Activated CD8-positive, alpha-beta T cell treated with anti-CD3 and anti-CD28 coated beads, Interleukin-2, amount 10 ng/mL, durations not matched to agents 7 days and 5 days (primary cell): ENCODE measurements at regions not wholly inside any gene's neighbourhood (a gene's known extent, or its start where the extent isn't known, plus 50 kb on each side); places are given as distances from the start of the nearest gene placed in this dataset.

Experiments used
- ATAC-seq: fragments of 150-1000 bp; cut with Tn5 transposase; one replicate; pipeline ENCODE4 v1.10.0; 2021; ENCODE audit warnings: moderate library complexity
- CTCF ChIA-PET: fragments of 350-600 bp; sonication (Branson Sonifier 250); formaldehyde crosslinking; loops from one replicate; lab custom pipeline; 2021; ENCODE audit warnings: antibody characterized with exemption; lab: Charles Lee
- POLR2A ChIA-PET: fragments of 350-600 bp; sonication (Branson Sonifier 250); formaldehyde crosslinking; loops from one replicate; lab custom pipeline; 2021; ENCODE audit warnings: antibody characterized with exemption; lab: Charles Lee
- DNase-seq: peaks from one replicate; pipeline ENCODE4 v3.0.0-alpha.2; 2020
- H3K27ac Mint-ChIP-seq: one replicate; pipeline ENCODE4 v1.8.0; 2021; ENCODE audit warnings: mild to moderate bottlenecking, mixed read lengths
- H3K27me3 Mint-ChIP-seq: one replicate; pipeline ENCODE4 v1.8.0; 2021; ENCODE audit warnings: low read depth, mixed read lengths
- H3K36me3 Mint-ChIP-seq: one replicate; pipeline ENCODE4 v1.8.0; 2021; ENCODE audit warnings: low read depth, mixed read lengths
- H3K4me1 Mint-ChIP-seq: one replicate; pipeline ENCODE4 v1.8.0; 2021; ENCODE audit warnings: low read depth, mixed read lengths
- H3K4me3 Mint-ChIP-seq: one replicate; pipeline ENCODE4 v1.8.0; 2021; ENCODE audit warnings: mild to moderate bottlenecking, mixed read lengths
- H3K9me3 Mint-ChIP-seq: one replicate; pipeline ENCODE4 v1.8.0; 2022; ENCODE audit warnings: mixed read lengths; ENCODE audit not compliant: insufficient read depth

DNA sequence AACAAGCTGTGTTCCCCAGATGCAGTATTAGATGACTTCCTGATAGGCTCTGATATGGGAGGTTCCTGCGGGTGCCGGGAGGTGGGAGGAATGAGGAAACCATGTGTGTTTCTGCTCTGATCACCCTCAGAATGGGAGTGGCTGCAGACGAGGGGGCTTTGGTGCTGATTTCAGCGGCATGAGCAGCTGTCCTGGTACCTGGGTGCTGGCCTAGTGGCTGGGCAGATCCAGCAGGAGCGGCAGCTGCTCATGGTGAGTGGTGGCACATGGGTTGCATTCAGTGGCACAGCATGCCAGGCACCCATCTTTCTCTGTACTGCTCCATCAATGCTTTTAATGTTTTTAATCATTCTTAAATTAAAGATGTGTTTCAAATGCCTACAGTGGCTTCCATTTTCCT, 177.2 kb upstream of the NETO1 start:
- Mint-ChIP-seq H3K27me3 (no peaks in the 10 kb centered on the region), H3K27ac (no peak overlapping the region), H3K4me1 (no peaks in the 10 kb centered on the region), H3K9me3 (peaks cover 11% of the 10 kb centered on the region), H3K4me3 (no peak overlapping the region), H3K36me3 (no peaks in the 10 kb centered on the region)
- CTCF ChIA-PET: no interaction called here
- no peak for DNase-seq
- no peak for ATAC-seq
- POLR2A ChIA-PET: no interaction called here

DNA sequence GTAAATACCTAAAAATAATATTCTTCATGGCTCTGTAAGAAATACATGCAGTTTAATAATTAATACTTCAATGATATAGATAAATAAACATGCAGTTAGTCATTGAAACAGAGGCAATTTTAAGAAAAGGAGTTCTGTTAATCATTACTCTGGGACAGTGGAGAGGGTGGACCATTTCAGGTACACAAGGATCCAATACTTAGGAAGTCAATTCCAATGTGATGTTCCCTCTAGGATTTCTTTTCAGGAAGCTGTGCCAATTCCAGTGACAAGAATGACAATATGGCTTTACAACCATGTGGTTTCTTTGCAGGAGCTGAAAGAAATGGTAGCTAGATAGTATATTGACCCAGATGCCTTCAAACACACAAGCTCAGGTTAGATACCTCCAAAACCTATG, 175.8 kb upstream of the NETO1 start:
- CTCF ChIA-PET: no interaction called here
- Mint-ChIP-seq H3K27ac (no peak overlapping the region), H3K36me3 (no peaks in the 10 kb centered on the region), H3K4me3 (no peak overlapping the region), H3K9me3 (peaks cover 11% of the 10 kb centered on the region), H3K27me3 (no peaks in the 10 kb centered on the region), H3K4me1 (no peaks in the 10 kb centered on the region)
- DNase-seq: no peak
- POLR2A ChIA-PET: no interaction called here
- no peak for ATAC-seq

DNA sequence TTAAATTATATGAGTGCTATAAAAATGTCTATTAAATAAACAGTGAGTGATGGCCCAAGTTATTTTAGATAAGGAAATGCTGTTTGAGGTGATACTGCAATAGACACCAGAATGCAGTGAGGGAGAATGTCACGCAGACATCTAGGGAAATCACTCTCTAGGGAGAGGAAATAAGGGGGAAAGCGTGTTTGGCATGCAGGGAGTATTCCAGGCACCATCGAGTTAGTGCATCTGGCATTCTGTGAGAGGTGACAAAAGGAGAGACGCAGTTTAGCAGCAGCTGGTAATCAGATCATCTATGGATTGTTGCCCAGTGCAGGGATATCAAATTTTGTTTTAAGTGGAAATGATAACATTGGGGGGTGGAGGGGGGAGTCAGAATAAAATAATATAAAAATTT, 175.4 kb upstream of the NETO1 start:
- POLR2A ChIA-PET: no interaction called here
- no peaks in the 10 kb centered on the region for H3K36me3 Mint-ChIP-seq

DNA sequence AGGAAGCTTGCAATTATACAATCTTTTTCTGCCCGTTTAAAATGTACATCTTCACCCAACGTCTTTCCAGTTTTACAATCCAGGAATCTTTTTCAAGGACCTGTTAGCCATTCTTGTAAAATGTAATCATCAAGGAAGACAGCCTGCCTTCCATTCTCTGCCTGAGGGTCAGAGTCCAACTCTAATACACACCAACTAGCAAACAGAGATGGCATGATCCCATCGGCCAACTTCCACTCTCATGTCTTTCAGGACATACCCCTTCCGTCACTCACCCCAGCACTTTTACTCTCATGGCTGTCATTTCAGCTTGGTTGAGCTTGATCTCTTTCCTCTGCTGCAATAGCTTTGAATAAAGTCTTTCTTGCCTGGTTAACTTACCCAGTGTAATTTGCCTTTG, 172.5 kb upstream of the NETO1 start:
- H3K4me3 Mint-ChIP-seq: no peak overlapping the region
- CTCF ChIA-PET: no interaction called here
- H3K27ac Mint-ChIP-seq: no peak overlapping the region

More for the DNA sequence above, 175.4 kb upstream of the NETO1 start:
- Mint-ChIP-seq H3K27ac (no peak overlapping the region), H3K9me3 (peaks cover 11% of the 10 kb centered on the region), H3K4me1 (no peaks in the 10 kb centered on the region), H3K27me3 (no peaks in the 10 kb centered on the region), H3K4me3 (no peak overlapping the region)
- DNase-seq (no peak), ATAC-seq (no peak)
- CTCF ChIA-PET: no interaction called here

DNA sequence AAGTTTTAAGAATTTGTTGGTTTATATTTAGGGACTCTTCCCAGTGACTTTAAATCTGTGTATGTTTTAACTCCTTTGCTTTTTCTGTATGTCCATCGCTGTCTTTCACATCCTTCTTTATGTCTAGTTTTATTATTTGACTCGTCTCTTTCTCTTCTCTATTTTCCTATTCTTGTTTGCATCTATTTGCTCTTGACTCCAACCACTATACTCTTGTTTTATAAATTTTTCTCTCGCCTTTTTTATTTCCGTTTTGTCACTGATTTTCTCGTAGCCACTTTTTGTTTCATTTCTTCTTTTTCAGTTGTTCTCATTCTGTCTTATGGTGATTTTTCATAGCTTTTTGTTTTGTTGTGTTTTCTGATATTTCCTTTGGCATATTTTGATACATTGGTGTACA, 170.5 kb upstream of the NETO1 start:
- ChIA-PET CTCF (no interaction called here), POLR2A (no interaction called here)
- no peak for ATAC-seq
- Mint-ChIP-seq H3K4me3 (no peak overlapping the region), H3K4me1 (no peaks in the 10 kb centered on the region), H3K36me3 (no peaks in the 10 kb centered on the region), H3K9me3 (no peaks in the 10 kb centered on the region), H3K27me3 (no peaks in the 10 kb centered on the region), H3K27ac (no peak overlapping the region)
- DNase-seq: no peak

More for the DNA sequence above, 172.5 kb upstream of the NETO1 start:
- no peaks in the 10 kb centered on the region for H3K36me3 Mint-ChIP-seq
- ATAC-seq (no peak), DNase-seq (no peak)
- H3K9me3 Mint-ChIP-seq: peaks cover 3% of the 10 kb centered on the region
- no peaks in the 10 kb centered on the region for H3K27me3 Mint-ChIP-seq
- no peaks in the 10 kb centered on the region for H3K4me1 Mint-ChIP-seq
- POLR2A ChIA-PET: no interaction called here

DNA sequence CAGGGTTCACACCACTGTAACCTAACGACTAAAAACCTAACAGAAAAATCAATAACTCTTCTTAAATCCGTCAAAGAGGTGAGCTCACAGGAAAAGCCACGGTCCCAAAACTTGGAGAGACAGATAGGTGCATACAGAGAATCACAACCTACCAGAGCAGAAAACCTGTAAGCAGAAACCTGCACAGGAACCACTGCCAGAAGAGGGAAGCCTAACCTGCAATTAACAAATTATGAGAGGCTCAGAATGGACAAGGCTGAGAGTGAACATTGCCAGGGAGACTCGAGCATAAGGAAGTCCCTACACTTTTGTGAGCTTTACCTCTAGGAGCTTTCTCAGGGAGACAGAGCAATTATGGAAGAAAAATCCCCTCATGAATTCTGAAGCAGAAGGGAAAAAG, 156.2 kb upstream of the NETO1 start:
- Mint-ChIP-seq H3K27ac (no peak overlapping the region), H3K4me1 (no peaks in the 10 kb centered on the region), H3K4me3 (no peak overlapping the region), H3K27me3 (no peaks in the 10 kb centered on the region), H3K9me3 (peaks cover 13% of the 10 kb centered on the region), H3K36me3 (no peaks in the 10 kb centered on the region)
- ChIA-PET POLR2A (no interaction called here), CTCF (no interaction called here)
- no peak for ATAC-seq
- DNase-seq: no peak

DNA sequence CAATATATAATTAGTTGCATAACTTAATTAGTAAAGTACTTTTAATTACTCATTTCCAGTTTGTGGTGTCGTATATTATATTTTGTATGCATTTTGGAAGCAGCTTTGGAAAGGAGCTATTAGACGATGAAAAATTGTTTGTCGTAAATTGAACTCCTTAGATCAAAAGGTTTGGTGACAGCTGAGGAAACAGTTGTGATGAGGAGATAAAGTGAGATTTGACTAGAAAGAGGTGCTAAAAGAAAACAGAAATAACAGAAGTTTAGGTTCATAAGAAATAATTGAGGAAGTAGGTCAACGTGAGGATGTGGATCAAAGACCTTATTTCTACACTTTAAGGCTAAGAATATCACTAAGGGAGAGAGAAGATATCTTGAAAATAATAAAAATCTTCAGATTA, 141.9 kb upstream of the NETO1 start:
- Mint-ChIP-seq H3K4me1 (no peaks in the 10 kb centered on the region), H3K4me3 (no peak overlapping the region), H3K36me3 (no peaks in the 10 kb centered on the region), H3K27me3 (no peaks in the 10 kb centered on the region), H3K9me3 (no peaks in the 10 kb centered on the region), H3K27ac (no peak overlapping the region)
- ChIA-PET CTCF (no interaction called here), POLR2A (no interaction called here)
- ATAC-seq (no peak), DNase-seq (no peak)

DNA sequence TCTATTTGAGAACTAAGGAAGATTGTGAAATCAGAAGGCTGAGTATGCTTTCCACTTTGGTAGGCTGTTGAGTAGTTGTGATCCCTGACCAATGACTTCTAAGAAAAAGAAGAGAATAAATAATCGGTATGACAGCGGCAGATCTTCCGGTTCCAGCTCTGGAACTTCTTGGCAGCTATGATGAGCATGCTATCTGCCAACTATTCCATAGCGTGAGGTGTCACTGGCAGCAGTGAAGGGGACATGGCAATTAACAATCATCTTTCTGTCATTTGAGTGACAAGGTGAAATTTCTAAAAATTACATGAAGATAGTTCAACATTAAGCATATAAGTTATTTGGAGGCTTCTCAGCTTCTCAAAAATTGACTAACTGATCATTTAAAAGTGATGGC, 140.1 kb upstream of the NETO1 start:
- Mint-ChIP-seq H3K27ac (no peak overlapping the region), H3K36me3 (no peaks in the 10 kb centered on the region), H3K9me3 (no peaks in the 10 kb centered on the region), H3K27me3 (no peaks in the 10 kb centered on the region), H3K4me3 (no peak overlapping the region), H3K4me1 (no peaks in the 10 kb centered on the region)
- POLR2A ChIA-PET: no interaction called here
- ATAC-seq (no peak), DNase-seq (no peak)
- CTCF ChIA-PET: no interaction called here

DNA sequence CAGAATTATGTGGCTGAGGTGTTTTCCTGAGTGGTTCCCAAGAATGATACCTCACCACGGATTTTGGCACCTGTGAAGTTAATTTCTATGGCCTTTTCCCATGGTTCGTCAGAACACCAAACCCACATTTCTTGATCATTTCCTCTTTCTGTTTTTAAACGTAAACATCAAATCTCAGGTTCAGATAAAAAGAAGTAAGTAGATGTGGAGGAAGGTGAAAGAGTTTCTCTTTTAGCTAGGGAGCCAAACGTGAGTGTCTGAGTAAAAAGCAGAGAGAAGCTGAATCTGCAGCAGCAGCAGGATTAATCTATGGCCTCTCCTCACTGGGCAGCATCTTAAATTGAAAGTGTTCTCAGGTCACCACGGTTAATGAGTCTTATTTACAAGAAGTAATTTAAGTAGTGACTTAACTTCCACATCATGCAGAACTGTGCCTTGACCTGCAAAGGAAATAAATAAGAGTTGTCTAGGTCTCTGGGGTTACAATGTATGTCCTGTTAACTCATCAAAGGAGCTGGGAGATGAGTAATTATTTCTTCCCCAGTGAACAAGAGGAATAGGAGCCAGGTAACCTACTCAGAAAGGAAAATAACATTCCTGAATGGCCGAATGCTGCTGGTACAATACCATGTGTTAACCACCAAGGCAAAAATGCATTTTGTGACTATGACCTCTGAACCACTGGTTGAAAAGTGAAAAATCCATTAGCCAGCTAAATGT, 139.6 kb upstream of the NETO1 start:
- H3K9me3 Mint-ChIP-seq: no peaks in the 10 kb centered on the region
- POLR2A ChIA-PET: no interaction called here
- no peaks in the 10 kb centered on the region for H3K36me3 Mint-ChIP-seq
- no peaks in the 10 kb centered on the region for H3K4me1 Mint-ChIP-seq
- H3K4me3 Mint-ChIP-seq: no peak overlapping the region
- H3K27me3 Mint-ChIP-seq: no peaks in the 10 kb centered on the region
- no peak for ATAC-seq
- no peak for DNase-seq
- CTCF ChIA-PET: no interaction called here
- no peak overlapping the region for H3K27ac Mint-ChIP-seq

DNA sequence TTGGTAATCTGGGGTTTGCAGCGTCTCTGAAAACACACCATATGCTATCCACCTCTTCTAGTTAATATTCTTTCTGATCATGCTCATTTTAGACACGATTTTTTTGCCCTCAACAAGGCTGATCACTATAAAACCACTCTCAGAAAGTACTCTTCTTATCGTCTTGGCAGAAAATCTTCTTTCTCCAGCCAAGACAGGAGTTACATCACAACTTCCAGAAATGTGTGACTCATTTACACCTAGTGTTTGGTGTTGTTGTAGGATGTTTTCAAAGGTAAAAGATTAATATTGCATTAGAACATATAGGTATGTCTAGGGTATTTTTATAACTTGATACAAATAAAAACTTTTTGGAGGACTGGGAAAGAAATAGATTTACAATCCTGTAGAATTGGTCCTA, 138.5 kb upstream of the NETO1 start:
- H3K36me3 Mint-ChIP-seq: no peaks in the 10 kb centered on the region
- H3K4me1 Mint-ChIP-seq: no peaks in the 10 kb centered on the region
- H3K9me3 Mint-ChIP-seq: no peaks in the 10 kb centered on the region
- no peaks in the 10 kb centered on the region for H3K27me3 Mint-ChIP-seq
- no peak overlapping the region for H3K27ac Mint-ChIP-seq
- ATAC-seq (no peak), DNase-seq (no peak)
- ChIA-PET POLR2A (no interaction called here), CTCF (no interaction called here)
- H3K4me3 Mint-ChIP-seq: no peak overlapping the region

DNA sequence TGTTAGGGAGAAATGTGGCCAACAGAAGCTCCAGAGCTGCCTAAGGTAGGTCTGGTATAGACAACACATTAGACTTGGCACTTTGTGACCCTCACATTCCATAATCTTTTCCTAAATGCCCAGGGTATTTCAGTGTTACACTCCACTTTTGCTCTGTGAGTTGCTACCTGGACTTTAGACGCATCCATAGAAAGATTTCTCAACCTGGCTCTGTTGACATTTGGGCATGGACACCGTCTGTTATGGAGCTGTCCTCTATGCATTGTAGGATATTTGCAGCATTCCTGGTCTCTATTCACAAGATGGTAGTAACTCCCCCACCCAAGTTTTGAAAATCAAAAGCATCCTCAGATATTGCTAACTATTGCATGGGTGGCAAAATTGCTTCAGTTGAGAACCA, 136.5 kb upstream of the NETO1 start:
- H3K4me3 Mint-ChIP-seq: no peak overlapping the region
- ChIA-PET CTCF (no interaction called here), POLR2A (no interaction called here)
- no peaks in the 10 kb centered on the region for H3K9me3 Mint-ChIP-seq
- H3K27me3 Mint-ChIP-seq: no peaks in the 10 kb centered on the region
- H3K36me3 Mint-ChIP-seq: no peaks in the 10 kb centered on the region
- DNase-seq (no peak), ATAC-seq (no peak)
- H3K4me1 Mint-ChIP-seq: no peaks in the 10 kb centered on the region
- no peak overlapping the region for H3K27ac Mint-ChIP-seq

DNA sequence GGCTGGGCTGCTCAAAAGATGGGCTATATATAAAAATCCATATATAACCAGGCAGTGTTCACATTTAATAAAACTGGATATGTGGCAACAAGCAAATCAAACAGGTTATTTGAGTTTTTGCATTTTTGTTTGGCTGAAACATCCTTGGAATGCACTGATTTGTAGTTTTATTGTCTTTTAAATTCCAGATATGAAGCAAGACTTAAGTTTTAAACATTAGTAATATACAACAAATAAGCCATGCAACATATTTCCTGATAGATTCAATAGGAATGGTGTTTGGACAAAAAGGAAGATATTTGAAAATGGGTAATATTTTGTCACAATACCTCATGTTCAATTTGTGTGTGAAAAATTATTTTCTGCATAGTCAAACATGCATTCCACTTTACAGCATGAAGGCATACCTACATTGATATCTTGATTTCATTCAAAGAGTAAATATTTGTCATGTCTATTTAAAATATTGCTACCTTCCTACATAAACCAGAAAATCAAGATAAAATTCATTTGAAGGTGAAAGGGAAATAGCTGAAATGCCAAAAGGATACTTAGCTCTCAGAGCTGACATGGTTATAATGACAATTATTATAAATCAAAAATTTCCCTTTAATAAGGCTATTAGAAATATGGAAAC, 132.3 kb upstream of the NETO1 start:
- Mint-ChIP-seq H3K4me3 (no peak overlapping the region), H3K27me3 (no peaks in the 10 kb centered on the region), H3K9me3 (no peaks in the 10 kb centered on the region), H3K4me1 (no peaks in the 10 kb centered on the region), H3K27ac (no peak overlapping the region), H3K36me3 (no peaks in the 10 kb centered on the region)
- POLR2A ChIA-PET: no interaction called here
- no peak for DNase-seq
- no peak for ATAC-seq
- CTCF ChIA-PET: no interaction called here

DNA sequence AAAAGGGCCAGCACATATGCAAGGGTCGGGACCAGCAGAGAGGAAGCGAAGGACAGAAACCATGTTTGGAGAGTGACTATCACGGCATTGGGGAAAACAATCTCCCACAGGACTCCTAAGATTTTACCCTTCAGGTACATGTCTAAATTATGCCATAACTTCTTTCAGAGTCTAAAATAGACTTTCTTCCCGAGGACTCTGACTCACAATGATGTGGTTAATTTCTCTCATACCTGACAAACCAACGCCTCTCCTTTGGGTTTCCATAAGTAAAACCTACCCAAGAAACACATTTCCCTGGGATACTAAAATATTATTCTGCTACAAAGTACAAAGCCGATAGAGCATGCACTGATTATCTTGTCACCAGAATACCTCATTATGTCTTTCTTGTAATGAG, 127.8 kb upstream of the NETO1 start:
- CTCF ChIA-PET: no interaction called here
- Mint-ChIP-seq H3K4me3 (no peak overlapping the region), H3K4me1 (no peaks in the 10 kb centered on the region)

More for the DNA sequence above, 127.8 kb upstream of the NETO1 start:
- ATAC-seq (no peak), DNase-seq (no peak)
- no peaks in the 10 kb centered on the region for H3K27me3 Mint-ChIP-seq
- POLR2A ChIA-PET: no interaction called here
- no peak overlapping the region for H3K27ac Mint-ChIP-seq
- H3K9me3 Mint-ChIP-seq: peaks cover 6% of the 10 kb centered on the region
- no peaks in the 10 kb centered on the region for H3K36me3 Mint-ChIP-seq
